ENCODE measurements at regions not wholly inside any gene's neighbourhood (a gene's known extent, or its start where the extent isn't known, plus 50 kb on each side); places are given as distances from the start of the nearest gene placed in this dataset.

GRCh38 chr2:194455358-194455757 is 1201.7 kb upstream of the SLC39A10 start:
- Mint-ChIP-seq H3K27me3 (ENCODE audit: low read depth) (no peaks in the 10 kb centered on the region), H3K27ac (no peak overlapping the region), H3K9me3 (no peaks in the 10 kb centered on the region), H3K4me3 (no peak overlapping the region), H3K4me1 (no peaks in the 10 kb centered on the region), H3K36me3 (ENCODE audit: low read depth) (no peaks in the 10 kb centered on the region)
- TF ChIP-seq CTCF (IDR thresholded peaks at IDR 0.05; ENCODE audit: unreplicated experiment in 3 of 3), result no peak

- Mint-ChIP-seq H3K36me3 (ENCODE audit: low read depth) (no peaks in the 10 kb centered on the region), H3K9me3 (no peaks in the 10 kb centered on the region), H3K27me3 (ENCODE audit: low read depth) (no peaks in the 10 kb centered on the region), H3K4me1 (no peaks in the 10 kb centered on the region), H3K4me3 (no peak overlapping the region), H3K27ac (no peak overlapping the region)
- no peak for TF ChIP-seq CTCF (IDR thresholded peaks at IDR 0.05; ENCODE audit: unreplicated experiment in 3 of 3)
Observed at GRCh38 chr2:194452504-194452903, 1204.5 kb upstream of the SLC39A10 start.

GRCh38 chr2:194445226-194445625 is 1211.8 kb upstream of the SLC39A10 start:
- Mint-ChIP-seq H3K27me3 (ENCODE audit: low read depth) (no peaks in the 10 kb centered on the region), H3K27ac (no peak overlapping the region), H3K9me3 (peaks cover 6% of the 10 kb centered on the region), H3K4me3 (no peak overlapping the region), H3K4me1 (no peaks in the 10 kb centered on the region), H3K36me3 (ENCODE audit: low read depth) (no peaks in the 10 kb centered on the region)
- no peak for TF ChIP-seq CTCF (IDR thresholded peaks at IDR 0.05; ENCODE audit: unreplicated experiment in 3 of 3)

GRCh38 chr2:194443926-194444325 is 1213.1 kb upstream of the SLC39A10 start:
- TF ChIP-seq CTCF (IDR thresholded peaks at IDR 0.05; ENCODE audit: unreplicated experiment in 3 of 3), result no peak
- peaks cover 6% of the 10 kb centered on the region for H3K9me3 Mint-ChIP-seq
- H3K4me1 Mint-ChIP-seq, result no peaks in the 10 kb centered on the region
- no peak overlapping the region for H3K27ac Mint-ChIP-seq
- no peak overlapping the region for H3K4me3 Mint-ChIP-seq
- H3K27me3 Mint-ChIP-seq (ENCODE audit: low read depth), result no peaks in the 10 kb centered on the region
- H3K36me3 Mint-ChIP-seq (ENCODE audit: low read depth), result no peaks in the 10 kb centered on the region

GRCh38 chr2:194424683-194425209 is 1232.3 kb upstream of the SLC39A10 start:
- H3K27me3 Mint-ChIP-seq (ENCODE audit: low read depth), result no peaks in the 10 kb centered on the region
- H3K9me3 Mint-ChIP-seq, result no peaks in the 10 kb centered on the region
- no peak overlapping the region for H3K27ac Mint-ChIP-seq
- no peaks in the 10 kb centered on the region for H3K4me1 Mint-ChIP-seq
- H3K36me3 Mint-ChIP-seq (ENCODE audit: low read depth), result no peaks in the 10 kb centered on the region
- H3K4me3 Mint-ChIP-seq, result no peak overlapping the region
- no peak for TF ChIP-seq CTCF (IDR thresholded peaks at IDR 0.05; ENCODE audit: unreplicated experiment in 3 of 3)

GRCh38 chr2:194411221-194411620 is 1245.8 kb upstream of the SLC39A10 start:
- no peak for TF ChIP-seq CTCF (IDR thresholded peaks at IDR 0.05; ENCODE audit: unreplicated experiment in 3 of 3)

More at GRCh38 chr2:194411221-194411620, 1245.8 kb upstream of the SLC39A10 start:
- Mint-ChIP-seq H3K9me3 (no peaks in the 10 kb centered on the region), H3K36me3 (ENCODE audit: low read depth) (no peaks in the 10 kb centered on the region), H3K4me1 (peaks cover 6% of the 10 kb centered on the region), H3K27me3 (ENCODE audit: low read depth) (no peaks in the 10 kb centered on the region), H3K27ac (no peak overlapping the region), H3K4me3 (no peak overlapping the region)
